ENCODE measurements at regions not wholly inside any gene's neighbourhood (a gene's known extent, or its start where the extent isn't known, plus 50 kb on each side); places are given as distances from the start of the nearest gene placed in this dataset.
A peak's percentile ranks its signal among the peaks of the same experiment; 100 is the strongest.

- DNase-seq, result no peak
- Histone ChIP-seq H3K9me3 (no peaks in the 10 kb centered on the region), H3K27me3 (no peaks in the 10 kb centered on the region), H3K4me3 (no peak overlapping the region), H3K4me1 (no peaks in the 10 kb centered on the region), H3K27ac (no peak overlapping the region), H3K36me3 (no peaks in the 10 kb centered on the region)
- no peak for TF ChIP-seq CTCF (IDR thresholded peaks at IDR 0.05)
- intact Hi-C loops (cut with DNase I; ENCODE audit: low total_unique reads), result no loop called here
Observed at GRCh38 chr3:126279853-126280252, 77.4 kb downstream of the KLF15 start.

DNA sequence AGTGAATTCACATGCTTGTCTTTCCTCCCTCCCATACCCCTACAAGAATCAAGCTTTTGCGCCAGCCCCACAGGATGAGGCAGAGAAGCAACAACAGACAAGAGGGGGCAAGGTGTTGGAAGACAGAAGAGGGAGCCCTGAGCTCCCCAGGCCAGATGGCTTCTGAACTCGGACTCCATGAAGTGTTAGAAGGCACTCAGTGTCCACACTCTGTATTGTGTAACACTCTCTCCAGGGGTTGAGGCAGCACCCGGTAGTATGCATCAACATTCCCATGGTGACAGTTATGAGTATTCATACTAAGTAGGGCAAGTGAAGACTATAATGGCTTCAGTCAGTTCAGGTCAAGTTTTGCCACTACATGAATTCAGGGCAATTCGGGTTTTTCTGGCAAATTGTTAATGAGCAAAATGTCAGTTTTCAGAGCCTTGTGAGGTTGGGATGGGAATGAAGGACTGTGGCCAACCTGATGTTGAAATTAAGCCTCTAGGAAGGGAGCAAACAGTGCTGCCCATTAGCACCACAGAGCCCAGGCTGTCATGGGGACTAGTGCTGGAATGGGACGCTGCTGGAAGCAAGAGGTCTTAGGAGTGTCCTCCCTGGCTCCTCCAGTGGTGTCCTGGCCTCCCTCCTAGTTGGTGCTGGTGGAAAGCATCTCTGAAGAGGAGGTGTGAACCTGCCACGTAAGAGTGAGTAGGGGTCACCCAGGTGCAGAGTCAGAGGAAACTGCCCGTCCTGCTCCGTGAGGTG is 79.4 kb downstream of the KLF15 start:
- H3K9me3 ChIP-seq, result no peaks in the 10 kb centered on the region
- no peak for TF ChIP-seq CTCF (IDR thresholded peaks at IDR 0.05)
- no peaks in the 10 kb centered on the region for H3K27me3 ChIP-seq
- H3K4me1 ChIP-seq, result no peaks in the 10 kb centered on the region
- no peak overlapping the region for H3K4me3 ChIP-seq
- DNase-seq, result peak in 1 of 2 donors; percentile 72
- H3K36me3 ChIP-seq, result no peaks in the 10 kb centered on the region
- no peak overlapping the region for H3K27ac ChIP-seq
- intact Hi-C loops (cut with DNase I; ENCODE audit: low total_unique reads), result no loop called here

GRCh38 chr3:126275620-126275904 is 81.6 kb downstream of the KLF15 start:
- Histone ChIP-seq H3K36me3 (no peaks in the 10 kb centered on the region), H3K4me1 (peaks cover 0 to 18% (median 11%) of the 10 kb centered on the region in 4 donors), H3K27ac (no peak overlapping the region), H3K4me3 (no peak overlapping the region), H3K27me3 (no peaks in the 10 kb centered on the region), H3K9me3 (no peaks in the 10 kb centered on the region)
- no peak for TF ChIP-seq CTCF (IDR thresholded peaks at IDR 0.05)
- no peak for DNase-seq
- intact Hi-C loops (cut with DNase I; ENCODE audit: low total_unique reads), result no loop called here

GRCh38 chr3:126274735-126275619 is 82.2 kb downstream of the KLF15 start:
- peak in 1 of 2 donors; percentile 33 for DNase-seq
- TF ChIP-seq CTCF (IDR thresholded peaks at IDR 0.05), result no peak
- H3K27me3 ChIP-seq, result no peaks in the 10 kb centered on the region
- no peaks in the 10 kb centered on the region for H3K9me3 ChIP-seq
- H3K4me1 ChIP-seq, result peaks cover under 1 to 21% (median 15%) of the 10 kb centered on the region in 4 donors
- H3K27ac ChIP-seq, result no peak overlapping the region
- intact Hi-C loops (cut with DNase I; ENCODE audit: low total_unique reads), result no loop called here
- H3K4me3 ChIP-seq, result no peak overlapping the region
- H3K36me3 ChIP-seq, result no peaks in the 10 kb centered on the region

- peak in 1 of 2 experiments; percentile 8 for TF ChIP-seq CTCF (IDR thresholded peaks at IDR 0.05)
- intact Hi-C loops (cut with DNase I; ENCODE audit: low total_unique reads), result no loop called here
- no peaks in the 10 kb centered on the region for H3K36me3 ChIP-seq
- no peak overlapping the region for H3K4me3 ChIP-seq
- H3K27me3 ChIP-seq, result no peaks in the 10 kb centered on the region
- H3K27ac ChIP-seq, result peak overlapping the region; percentile 89 to 92
- peak; percentile 88 to 98 for DNase-seq
- H3K9me3 ChIP-seq, result no peaks in the 10 kb centered on the region
- peaks cover 24 to 68% (median 56%) of the 10 kb centered on the region in 4 donors for H3K4me1 ChIP-seq
Observed at GRCh38 chr3:126270145-126270811, 86.9 kb downstream of the KLF15 start.
